Lower leg skin (tissue), 3 donors: ENCODE measurements at regions not wholly inside any gene's neighbourhood (a gene's known extent, or its start where the extent isn't known, plus 50 kb on each side); places are given as distances from the start of the nearest gene placed in this dataset.

ENCODE experiments used
- POLR2A ChIP-seq, 2 donors: fragments of 450-650 bp; IDR thresholded peaks; one replicate each; pipeline ENCODE4 v1.6.1; 2016 to 2017; ENCODE audit warnings: antibody characterized with exemption in 2 of 2, mild to moderate bottlenecking in 1 of 2, moderate library complexity in 1 of 2
- TF ChIP-seq, protein P1 (sequence below), 3 donors: fragments of 450-650 bp; IDR thresholded peaks; one replicate each; pipeline ENCODE4 v1.5.1; 2016; ENCODE audit warnings: antibody characterized with exemption in 3 of 3, mild to moderate bottlenecking in 3 of 3, moderate library complexity in 2 of 3

DNA sequence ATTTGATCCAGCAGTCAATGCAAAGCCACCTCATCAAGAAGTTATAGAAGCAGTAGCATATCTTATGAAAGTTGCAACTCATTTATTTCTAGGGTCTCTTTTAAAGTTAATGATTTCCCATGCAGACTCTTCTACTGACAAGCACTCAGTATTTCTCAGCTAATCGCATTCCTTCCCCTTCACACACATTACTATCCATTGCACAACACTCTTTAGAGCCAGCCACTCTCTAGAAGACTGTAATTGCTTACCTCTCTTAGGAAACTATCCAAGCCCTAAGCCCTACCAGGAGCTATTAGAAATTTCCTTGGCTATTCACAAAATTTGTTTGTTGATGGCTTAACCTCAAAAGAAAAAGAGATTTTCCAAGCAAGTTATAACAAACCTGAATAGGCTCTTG is 106.0 kb downstream of the ADAMTS1 start:
- TF ChIP-seq, protein P1, sequence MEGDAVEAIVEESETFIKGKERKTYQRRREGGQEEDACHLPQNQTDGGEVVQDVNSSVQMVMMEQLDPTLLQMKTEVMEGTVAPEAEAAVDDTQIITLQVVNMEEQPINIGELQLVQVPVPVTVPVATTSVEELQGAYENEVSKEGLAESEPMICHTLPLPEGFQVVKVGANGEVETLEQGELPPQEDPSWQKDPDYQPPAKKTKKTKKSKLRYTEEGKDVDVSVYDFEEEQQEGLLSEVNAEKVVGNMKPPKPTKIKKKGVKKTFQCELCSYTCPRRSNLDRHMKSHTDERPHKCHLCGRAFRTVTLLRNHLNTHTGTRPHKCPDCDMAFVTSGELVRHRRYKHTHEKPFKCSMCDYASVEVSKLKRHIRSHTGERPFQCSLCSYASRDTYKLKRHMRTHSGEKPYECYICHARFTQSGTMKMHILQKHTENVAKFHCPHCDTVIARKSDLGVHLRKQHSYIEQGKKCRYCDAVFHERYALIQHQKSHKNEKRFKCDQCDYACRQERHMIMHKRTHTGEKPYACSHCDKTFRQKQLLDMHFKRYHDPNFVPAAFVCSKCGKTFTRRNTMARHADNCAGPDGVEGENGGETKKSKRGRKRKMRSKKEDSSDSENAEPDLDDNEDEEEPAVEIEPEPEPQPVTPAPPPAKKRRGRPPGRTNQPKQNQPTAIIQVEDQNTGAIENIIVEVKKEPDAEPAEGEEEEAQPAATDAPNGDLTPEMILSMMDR (IDR thresholded peaks at IDR 0.05) = no peak
- no peak for TF ChIP-seq POLR2A (IDR thresholded peaks at IDR 0.05)
